GM21526 (cell line): ENCODE measurements at regions not wholly inside any gene's neighbourhood (a gene's known extent, or its start where the extent isn't known, plus 50 kb on each side); places are given as distances from the start of the nearest gene placed in this dataset.
"Not testable (repeated sequence)": the region's sequence is repeated elsewhere in the genome, so short reads cannot be mapped to it uniquely, and the experiment has no call there.

ENCODE experiments used
- ATAC-seq: cut with Tn5 transposase; IDR thresholded peaks from one replicate; pipeline ENCODE4 v1.9.1; 2021; ENCODE audit warnings: moderate library complexity; ENCODE audit not compliant: unreplicated experiment, low FRiP score

GRCh38 chr2:194742706-194743105, 914.3 kb upstream of the SLC39A10 start:
- no peak for ATAC-seq

GRCh38 chr2:194739217-194739616, 917.8 kb upstream of the SLC39A10 start:
- ATAC-seq: no peak

- ATAC-seq: no peak
Observed at GRCh38 chr2:194735837-194736542, 921.0 kb upstream of the SLC39A10 start.

- ATAC-seq: no peak
Observed at GRCh38 chr2:194730266-194730665, 926.8 kb upstream of the SLC39A10 start.

- no peak for ATAC-seq
Observed at GRCh38 chr2:194725169-194725568, 931.9 kb upstream of the SLC39A10 start.

GRCh38 chr2:194723446-194723845, 933.6 kb upstream of the SLC39A10 start:
- no peak for ATAC-seq

- ATAC-seq: no peak
Observed at GRCh38 chr2:194721227-194721626, 935.8 kb upstream of the SLC39A10 start.

- ATAC-seq: no peak
Observed at GRCh38 chr2:194720462-194720861, 936.6 kb upstream of the SLC39A10 start.

GRCh38 chr2:194718881-194719280, 938.1 kb upstream of the SLC39A10 start:
- ATAC-seq: no peak

- no peak for ATAC-seq
Observed at GRCh38 chr2:194714541-194714940, 942.5 kb upstream of the SLC39A10 start.

- ATAC-seq: no peak
Observed at GRCh38 chr2:194709840-194710239, 947.2 kb upstream of the SLC39A10 start.

- ATAC-seq: no peak
Observed at GRCh38 chr2:194706179-194706578, 950.8 kb upstream of the SLC39A10 start.

GRCh38 chr2:194705398-194705797, 951.6 kb upstream of the SLC39A10 start:
- ATAC-seq: no peak

- no peak for ATAC-seq
Observed at GRCh38 chr2:194700726-194701125, 956.3 kb upstream of the SLC39A10 start.

- ATAC-seq: no peak
Observed at GRCh38 chr2:194700116-194700515, 956.9 kb upstream of the SLC39A10 start.

GRCh38 chr2:194698012-194698411, 959.0 kb upstream of the SLC39A10 start:
- ATAC-seq: no peak

- ATAC-seq: no peak
Observed at GRCh38 chr2:194697439-194697838, 959.6 kb upstream of the SLC39A10 start.

- ATAC-seq: no peak
Observed at GRCh38 chr2:194696690-194697089, 960.3 kb upstream of the SLC39A10 start.

- no peak for ATAC-seq
Observed at GRCh38 chr2:194686569-194686968, 970.5 kb upstream of the SLC39A10 start.

GRCh38 chr2:194674043-194674442, 983.0 kb upstream of the SLC39A10 start:
- ATAC-seq: no peak

- no peak for ATAC-seq
Observed at GRCh38 chr2:194672994-194673393, 984.0 kb upstream of the SLC39A10 start.

GRCh38 chr2:194661431-194661830, 995.6 kb upstream of the SLC39A10 start:
- no peak for ATAC-seq

GRCh38 chr2:194639057-194639456, 1018.0 kb upstream of the SLC39A10 start:
- not testable (repeated sequence) for ATAC-seq
